ENCODE measurements at regions not wholly inside any gene's neighbourhood (a gene's known extent, or its start where the extent isn't known, plus 50 kb on each side); places are given as distances from the start of the nearest gene placed in this dataset.
"Not testable (repeated sequence)": the region's sequence is repeated elsewhere in the genome, so short reads cannot be mapped to it uniquely, and the experiment has no call there.

- not testable (repeated sequence) for ATAC-seq; H3K9me3 ChIP-seq (ENCODE audit: control insufficient read depth, low read length, poor library complexity, severe bottlenecking); DNase-seq; H3K27ac Mint-ChIP-seq; H3K4me3 Mint-ChIP-seq; H3K4me1 Mint-ChIP-seq; H3K27me3 Mint-ChIP-seq; H3K36me3 Mint-ChIP-seq (ENCODE audit: low read depth)
Observed at GRCh38 chr1:187946661-187947060, 1117.9 kb downstream of the PLA2G4A start.

- ATAC-seq (no peak), DNase-seq (no peak)
- Mint-ChIP-seq H3K4me1 (no peaks in the 10 kb centered on the region), H3K27me3 (no peaks in the 10 kb centered on the region), H3K27ac (no peak overlapping the region), H3K36me3 (ENCODE audit: low read depth) (no peaks in the 10 kb centered on the region), H3K4me3 (no peak overlapping the region)
- no peaks in the 10 kb centered on the region for H3K9me3 ChIP-seq (ENCODE audit: control insufficient read depth, low read length, poor library complexity, severe bottlenecking)
Observed at GRCh38 chr1:187947359-187947758, 1118.6 kb downstream of the PLA2G4A start.

- no peaks in the 10 kb centered on the region for H3K27me3 Mint-ChIP-seq
- no peak for ATAC-seq
- H3K36me3 Mint-ChIP-seq (ENCODE audit: low read depth): no peaks in the 10 kb centered on the region
- no peak overlapping the region for H3K4me3 Mint-ChIP-seq
- no peak for DNase-seq
- no peak overlapping the region for H3K27ac Mint-ChIP-seq
- no peaks in the 10 kb centered on the region for H3K4me1 Mint-ChIP-seq
- no peaks in the 10 kb centered on the region for H3K9me3 ChIP-seq (ENCODE audit: control insufficient read depth, low read length, poor library complexity, severe bottlenecking)
Observed at GRCh38 chr1:187948170-187948794, 1119.5 kb downstream of the PLA2G4A start.

GRCh38 chr1:187949567-187949966 lies 1120.8 kb downstream of the PLA2G4A start:
- H3K27me3 Mint-ChIP-seq: no peaks in the 10 kb centered on the region
- DNase-seq (no peak), ATAC-seq (no peak)
- H3K4me1 Mint-ChIP-seq: no peaks in the 10 kb centered on the region
- H3K36me3 Mint-ChIP-seq (ENCODE audit: low read depth): no peaks in the 10 kb centered on the region
- no peak overlapping the region for H3K27ac Mint-ChIP-seq
- no peak overlapping the region for H3K4me3 Mint-ChIP-seq
- no peaks in the 10 kb centered on the region for H3K9me3 ChIP-seq (ENCODE audit: control insufficient read depth, low read length, poor library complexity, severe bottlenecking)

- no peaks in the 10 kb centered on the region for H3K9me3 ChIP-seq (ENCODE audit: control insufficient read depth, low read length, poor library complexity, severe bottlenecking)
- Mint-ChIP-seq H3K4me3 (no peak overlapping the region), H3K36me3 (ENCODE audit: low read depth) (no peaks in the 10 kb centered on the region), H3K27ac (no peak overlapping the region), H3K4me1 (no peaks in the 10 kb centered on the region), H3K27me3 (no peaks in the 10 kb centered on the region)
- DNase-seq (no peak), ATAC-seq (no peak)
Observed at GRCh38 chr1:187951817-187952216, 1123.1 kb downstream of the PLA2G4A start.

GRCh38 chr1:187952446-187952845 lies 1123.7 kb downstream of the PLA2G4A start:
- Mint-ChIP-seq H3K4me1 (no peaks in the 10 kb centered on the region), H3K27ac (no peak overlapping the region), H3K36me3 (ENCODE audit: low read depth) (no peaks in the 10 kb centered on the region), H3K27me3 (no peaks in the 10 kb centered on the region), H3K4me3 (no peak overlapping the region)
- ATAC-seq (no peak), DNase-seq (no peak)
- no peaks in the 10 kb centered on the region for H3K9me3 ChIP-seq (ENCODE audit: control insufficient read depth, low read length, poor library complexity, severe bottlenecking)

- no peaks in the 10 kb centered on the region for H3K9me3 ChIP-seq (ENCODE audit: control insufficient read depth, low read length, poor library complexity, severe bottlenecking)
- no peak for ATAC-seq
- Mint-ChIP-seq H3K27me3 (no peaks in the 10 kb centered on the region), H3K36me3 (ENCODE audit: low read depth) (no peaks in the 10 kb centered on the region), H3K4me3 (no peak overlapping the region), H3K4me1 (no peaks in the 10 kb centered on the region), H3K27ac (no peak overlapping the region)
- DNase-seq: no peak
Observed at GRCh38 chr1:187956975-187957374, 1128.2 kb downstream of the PLA2G4A start.

- ATAC-seq: no peak
- Mint-ChIP-seq H3K4me1 (no peaks in the 10 kb centered on the region), H3K36me3 (ENCODE audit: low read depth) (no peaks in the 10 kb centered on the region), H3K4me3 (no peak overlapping the region), H3K27ac (no peak overlapping the region), H3K27me3 (no peaks in the 10 kb centered on the region)
- no peaks in the 10 kb centered on the region for H3K9me3 ChIP-seq (ENCODE audit: control insufficient read depth, low read length, poor library complexity, severe bottlenecking)
- no peak for DNase-seq
Observed at GRCh38 chr1:187958207-187958606, 1129.5 kb downstream of the PLA2G4A start.

GRCh38 chr1:187959062-187959461 lies 1130.3 kb downstream of the PLA2G4A start:
- no peaks in the 10 kb centered on the region for H3K4me1 Mint-ChIP-seq
- no peaks in the 10 kb centered on the region for H3K9me3 ChIP-seq (ENCODE audit: control insufficient read depth, low read length, poor library complexity, severe bottlenecking)
- ATAC-seq (no peak), DNase-seq (no peak)
- H3K4me3 Mint-ChIP-seq: no peak overlapping the region
- H3K27ac Mint-ChIP-seq: no peak overlapping the region
- H3K27me3 Mint-ChIP-seq: no peaks in the 10 kb centered on the region
- no peaks in the 10 kb centered on the region for H3K36me3 Mint-ChIP-seq (ENCODE audit: low read depth)

GRCh38 chr1:187960125-187960638 lies 1131.4 kb downstream of the PLA2G4A start:
- no peak overlapping the region for H3K4me3 Mint-ChIP-seq

GRCh38 chr1:187961895-187962294 lies 1133.1 kb downstream of the PLA2G4A start:
- no peak for ATAC-seq
- H3K9me3 ChIP-seq (ENCODE audit: control insufficient read depth, low read length, poor library complexity, severe bottlenecking): no peaks in the 10 kb centered on the region
- H3K36me3 Mint-ChIP-seq (ENCODE audit: low read depth): no peaks in the 10 kb centered on the region
- no peaks in the 10 kb centered on the region for H3K4me1 Mint-ChIP-seq
- DNase-seq: no peak
- H3K4me3 Mint-ChIP-seq: no peak overlapping the region
- no peak overlapping the region for H3K27ac Mint-ChIP-seq
- H3K27me3 Mint-ChIP-seq: no peaks in the 10 kb centered on the region

More at GRCh38 chr1:187960125-187960638, 1131.4 kb downstream of the PLA2G4A start:
- Mint-ChIP-seq H3K4me1 (no peaks in the 10 kb centered on the region), H3K27me3 (no peaks in the 10 kb centered on the region), H3K36me3 (ENCODE audit: low read depth) (no peaks in the 10 kb centered on the region), H3K27ac (no peak overlapping the region)
- H3K9me3 ChIP-seq (ENCODE audit: control insufficient read depth, low read length, poor library complexity, severe bottlenecking): no peaks in the 10 kb centered on the region
- no peak for DNase-seq
- no peak for ATAC-seq

- Mint-ChIP-seq H3K4me1 (no peaks in the 10 kb centered on the region), H3K27me3 (no peaks in the 10 kb centered on the region), H3K4me3 (no peak overlapping the region), H3K36me3 (ENCODE audit: low read depth) (peaks cover 3% of the 10 kb centered on the region), H3K27ac (no peak overlapping the region)
- ATAC-seq (no peak), DNase-seq (no peak)
- no peaks in the 10 kb centered on the region for H3K9me3 ChIP-seq (ENCODE audit: control insufficient read depth, low read length, poor library complexity, severe bottlenecking)
Observed at GRCh38 chr1:187971851-187972250, 1143.1 kb downstream of the PLA2G4A start.

- no peak for ATAC-seq
- H3K27ac Mint-ChIP-seq: no peak overlapping the region
- no peak for DNase-seq
- H3K27me3 Mint-ChIP-seq: no peaks in the 10 kb centered on the region
- H3K9me3 ChIP-seq (ENCODE audit: control insufficient read depth, low read length, poor library complexity, severe bottlenecking): no peaks in the 10 kb centered on the region
- no peak overlapping the region for H3K4me3 Mint-ChIP-seq
- no peaks in the 10 kb centered on the region for H3K4me1 Mint-ChIP-seq
- H3K36me3 Mint-ChIP-seq (ENCODE audit: low read depth): no peaks in the 10 kb centered on the region
Observed at GRCh38 chr1:187977298-187977697, 1148.5 kb downstream of the PLA2G4A start.

- no peak for ATAC-seq
- no peak for DNase-seq
- H3K36me3 Mint-ChIP-seq (ENCODE audit: low read depth): no peaks in the 10 kb centered on the region
- no peaks in the 10 kb centered on the region for H3K9me3 ChIP-seq (ENCODE audit: control insufficient read depth, low read length, poor library complexity, severe bottlenecking)
- H3K27ac Mint-ChIP-seq: no peak overlapping the region
- no peaks in the 10 kb centered on the region for H3K27me3 Mint-ChIP-seq
- no peaks in the 10 kb centered on the region for H3K4me1 Mint-ChIP-seq
- no peak overlapping the region for H3K4me3 Mint-ChIP-seq
Observed at GRCh38 chr1:187985145-187985896, 1156.6 kb downstream of the PLA2G4A start.

Data from T-helper 17 cell (primary cell).